GM12873 (cell line): ENCODE measurements at regions not wholly inside any gene's neighbourhood (a gene's known extent, or its start where the extent isn't known, plus 50 kb on each side); places are given as distances from the start of the nearest gene placed in this dataset.

Source experiments
- CTCF ChIP-seq: IDR thresholded peaks from 2 replicates; pipeline ENCODE4 v1.5.1; 2012; ENCODE audit warnings: low read depth, mild to moderate bottlenecking, moderate library complexity, low read length, control low read depth; ENCODE audit not compliant: insufficient read depth; ENCODE audit errors: missing control alignments

- no peak for TF ChIP-seq CTCF
Measured at GRCh38 chr5:77550406-77550805, 58.3 kb upstream of the WDR41 start.

GRCh38 chr5:77545285-77545684 lies 53.2 kb upstream of the WDR41 start:
- TF ChIP-seq CTCF, result no peak
